Ishikawa (cell line): ENCODE measurements at regions not wholly inside any gene's neighbourhood (a gene's known extent, or its start where the extent isn't known, plus 50 kb on each side); places are given as distances from the start of the nearest gene placed in this dataset.

Experiments used
- EGR1 ChIP-seq: IDR thresholded peaks from 2 replicates; pipeline ENCODE4 v1.6.1; 2012
- MAX ChIP-seq: IDR thresholded peaks from 2 replicates; pipeline ENCODE4 v1.6.1; 2012
- RAD21 ChIP-seq: IDR thresholded peaks from 2 replicates; pipeline ENCODE4 v1.6.1; 2012; ENCODE audit warnings: low read depth
- TAF1 ChIP-seq: IDR thresholded peaks from 2 replicates; pipeline ENCODE4 v1.6.1; 2012; ENCODE audit warnings: low read depth, mild to moderate bottlenecking
- TCF12 ChIP-seq: IDR thresholded peaks from 2 replicates; pipeline ENCODE4 v1.6.1; 2012; ENCODE audit warnings: low read depth
- YY1 ChIP-seq: IDR thresholded peaks from 2 replicates; pipeline ENCODE4 v1.6.1; 2012; ENCODE audit warnings: low read depth
- ZBTB7A ChIP-seq: IDR thresholded peaks from 2 replicates; pipeline ENCODE4 v1.6.1; 2012; ENCODE audit warnings: low read depth
- TF ChIP-seq, protein P1 (sequence below): IDR thresholded peaks from 2 replicates; pipeline ENCODE4 v1.6.1; 2012

- TF ChIP-seq ZBTB7A = no peak
- TF ChIP-seq YY1 = no peak
- no peak for TF ChIP-seq TCF12
- no peak for TF ChIP-seq RAD21
- TF ChIP-seq, protein P1, sequence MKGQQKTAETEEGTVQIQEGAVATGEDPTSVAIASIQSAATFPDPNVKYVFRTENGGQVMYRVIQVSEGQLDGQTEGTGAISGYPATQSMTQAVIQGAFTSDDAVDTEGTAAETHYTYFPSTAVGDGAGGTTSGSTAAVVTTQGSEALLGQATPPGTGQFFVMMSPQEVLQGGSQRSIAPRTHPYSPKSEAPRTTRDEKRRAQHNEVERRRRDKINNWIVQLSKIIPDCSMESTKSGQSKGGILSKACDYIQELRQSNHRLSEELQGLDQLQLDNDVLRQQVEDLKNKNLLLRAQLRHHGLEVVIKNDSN = no peak
- no peak for TF ChIP-seq MAX
- no peak for TF ChIP-seq TAF1
- TF ChIP-seq EGR1 = no peak
These were observed 76.1 kb downstream of the NCOR2 start for GRCh38 chr12:124491310-124491709.
